ENCODE measurements at regions not wholly inside any gene's neighbourhood (a gene's known extent, or its start where the extent isn't known, plus 50 kb on each side); places are given as distances from the start of the nearest gene placed in this dataset.

DNA sequence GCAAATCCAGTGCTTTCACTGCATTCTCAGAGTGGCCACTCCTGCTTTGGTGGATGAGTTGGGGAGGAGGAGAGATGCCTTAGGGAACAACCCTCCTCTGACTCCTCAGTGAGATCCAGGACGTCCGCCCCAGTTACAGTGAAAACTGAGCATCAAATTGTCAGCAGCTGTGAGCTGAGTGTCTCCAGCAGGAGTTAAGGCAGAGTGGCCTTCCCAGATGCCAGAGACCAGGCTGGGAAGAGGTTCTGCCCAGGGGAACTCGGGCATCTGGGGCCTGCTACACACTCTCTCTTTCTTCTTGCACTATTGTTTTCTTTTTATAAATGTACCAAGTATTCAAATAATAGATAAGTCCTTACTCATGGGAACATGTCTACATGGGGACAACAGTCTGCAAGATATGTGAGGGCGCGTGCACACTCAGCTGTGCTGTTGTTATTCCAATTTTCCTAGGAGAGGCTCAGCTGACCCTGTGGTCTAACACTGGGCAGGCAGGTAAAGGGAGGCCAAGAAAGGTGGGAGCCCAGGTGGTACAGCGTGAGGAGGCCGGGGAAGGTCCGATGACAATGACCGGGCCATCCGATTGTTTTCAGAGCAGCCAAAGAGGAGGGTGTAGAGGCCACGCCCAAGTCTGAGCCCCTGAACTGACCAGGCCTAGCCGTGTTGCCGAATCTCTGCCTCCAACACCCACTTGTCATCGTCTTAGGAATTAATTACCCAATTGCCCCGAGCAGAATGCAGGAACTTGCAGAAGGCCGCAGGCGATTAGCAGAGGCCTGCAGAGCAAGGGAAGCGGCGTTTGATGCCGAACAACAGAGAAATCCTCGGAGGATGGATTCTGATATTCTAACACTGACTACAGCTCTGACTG is 166.9 kb downstream of the ANAPC1 start:
- TF ChIP-seq CTCF (IDR thresholded peaks at IDR 0.05; ENCODE audit: borderline replicate concordance, extremely low read depth, low read length, poor library complexity, severe bottlenecking) (no peak), EZH2 (IDR thresholded peaks at IDR 0.05; ENCODE audit: borderline replicate concordance, low read depth, low read length, severe bottlenecking) (no peak)
